Effector memory CD8-positive, alpha-beta T cell (primary cell): ENCODE measurements at regions not wholly inside any gene's neighbourhood (a gene's known extent, or its start where the extent isn't known, plus 50 kb on each side); places are given as distances from the start of the nearest gene placed in this dataset.
"Not testable (repeated sequence)": the region's sequence is repeated elsewhere in the genome, so short reads cannot be mapped to it uniquely, and the experiment has no call there.

Experiments
- ATAC-seq: fragments of 150-1000 bp; cut with Tn5 transposase; replicated peaks from 2 replicates; pipeline ENCODE4 v1.10.0; 2021; ENCODE audit warnings: mild to moderate bottlenecking, moderate library complexity
- DNase-seq, 3 experiments: peaks; one replicate each; pipeline ENCODE4 v3.0.0; 2021
- H3K27ac Mint-ChIP-seq, 2 donors: one replicate each; pipeline ENCODE4 v1.8.0; 2022; ENCODE audit warnings: mild to moderate bottlenecking in 2 of 2, mixed read lengths in 2 of 2, moderate library complexity in 2 of 2
- H3K27me3 Mint-ChIP-seq, 2 donors: one replicate each; pipeline ENCODE4 v1.8.0; 2022; ENCODE audit warnings: mixed read lengths in 2 of 2
- H3K36me3 Mint-ChIP-seq: one replicate; pipeline ENCODE4 v1.8.0; 2022; ENCODE audit warnings: mild to moderate bottlenecking, moderate library complexity, mixed read lengths; ENCODE audit not compliant: insufficient read depth
- H3K4me1 Mint-ChIP-seq, 2 donors: one replicate each; pipeline ENCODE4 v1.8.0; 2022; ENCODE audit warnings: low read depth in 2 of 2, mixed read lengths in 2 of 2
- H3K4me3 Mint-ChIP-seq, 2 donors: one replicate each; pipeline ENCODE4 v1.8.0; 2022; ENCODE audit warnings: mild to moderate bottlenecking in 2 of 2, mixed read lengths in 2 of 2, moderate library complexity in 2 of 2
- H3K9me3 Mint-ChIP-seq, 2 donors: one replicate each; pipeline ENCODE4 v1.8.0; 2022; ENCODE audit warnings: mixed read lengths in 2 of 2

DNA sequence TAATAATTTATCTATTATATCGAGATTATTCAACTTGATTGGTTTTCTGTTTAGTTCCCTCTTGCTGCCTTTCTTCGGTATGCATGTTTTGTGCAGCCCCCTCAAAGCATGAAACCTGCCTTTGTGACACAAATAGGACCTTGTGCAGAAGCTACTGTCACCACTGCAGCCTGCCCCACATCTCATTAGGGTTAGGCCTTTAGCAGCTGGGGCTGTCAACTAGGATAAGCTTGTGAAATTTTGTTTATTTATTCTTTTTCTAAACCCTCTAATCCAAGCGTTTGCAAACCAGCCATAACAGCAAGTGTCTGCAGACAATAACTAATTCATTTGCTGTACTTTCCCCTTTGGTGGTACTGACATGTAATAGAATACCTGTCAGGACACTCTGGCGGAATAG is 258.9 kb downstream of the RCHY1 start:
- H3K27ac Mint-ChIP-seq: no peak overlapping the region
- no peak for ATAC-seq
- no peaks in the 10 kb centered on the region for H3K36me3 Mint-ChIP-seq
- peaks cover 0 to 7% of the 10 kb centered on the region in 2 donors for H3K27me3 Mint-ChIP-seq
- H3K4me1 Mint-ChIP-seq: no peaks in the 10 kb centered on the region
- H3K9me3 Mint-ChIP-seq: peaks cover 1 to 15% of the 10 kb centered on the region in 2 donors
- DNase-seq: no peak
- no peak overlapping the region for H3K4me3 Mint-ChIP-seq

- Mint-ChIP-seq H3K4me3 (no peak overlapping the region), H3K27ac (no peak overlapping the region), H3K27me3 (peaks cover 0 to 7% of the 10 kb centered on the region in 2 donors), H3K4me1 (no peaks in the 10 kb centered on the region), H3K9me3 (peaks cover 1 to 15% of the 10 kb centered on the region in 2 donors), H3K36me3 (no peaks in the 10 kb centered on the region)
- no peak for ATAC-seq
- no peak for DNase-seq
These were observed 259.5 kb downstream of the RCHY1 start for GRCh38 chr4:75254745-75255144.

DNA sequence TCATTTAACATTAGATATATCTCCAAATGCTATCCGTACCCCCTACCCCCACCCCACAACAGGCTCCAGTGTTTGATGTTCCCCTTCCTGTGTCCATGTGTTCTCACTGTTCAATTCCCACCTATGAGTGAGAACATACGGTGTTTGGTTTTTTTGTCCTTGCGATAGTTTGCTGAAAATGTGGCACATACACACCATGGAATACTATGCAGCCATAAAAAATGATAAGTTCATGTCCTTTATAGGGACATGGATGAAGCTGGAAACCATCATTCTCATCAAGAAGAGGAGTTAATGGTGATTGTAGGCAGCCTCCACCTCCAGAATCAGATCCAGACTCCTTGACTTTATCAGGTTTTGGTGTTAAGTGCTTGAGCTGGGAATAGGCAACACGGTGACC is 261.1 kb downstream of the RCHY1 start:
- ATAC-seq, DNase-seq, H3K27me3 Mint-ChIP-seq, H3K27ac Mint-ChIP-seq, H3K36me3 Mint-ChIP-seq, H3K4me3 Mint-ChIP-seq, H3K4me1 Mint-ChIP-seq: not testable (repeated sequence)
- peaks cover 1 to 15% of the 10 kb centered on the region in 2 donors for H3K9me3 Mint-ChIP-seq

DNA sequence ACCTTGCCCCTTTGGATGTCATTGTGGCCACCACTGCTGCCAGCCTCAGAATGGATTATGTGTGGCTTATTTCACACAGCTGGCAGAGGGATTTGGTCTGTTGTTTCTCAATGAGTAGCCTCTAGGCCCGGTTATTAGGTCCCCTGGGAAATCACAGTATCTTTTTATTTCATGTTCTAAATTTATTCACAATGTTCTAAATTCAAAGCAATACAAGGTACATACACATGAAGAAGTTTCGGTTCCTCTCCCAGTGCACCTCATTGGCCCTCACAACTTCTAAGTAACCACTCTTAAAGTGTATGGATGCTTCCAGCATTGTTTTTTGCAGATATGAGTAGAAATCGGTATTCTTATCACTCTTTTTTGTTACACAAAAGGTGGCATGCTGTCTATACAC is 262.7 kb downstream of the RCHY1 start:
- no peak for ATAC-seq
- H3K4me1 Mint-ChIP-seq: no peaks in the 10 kb centered on the region
- H3K27ac Mint-ChIP-seq: no peak overlapping the region
- DNase-seq: no peak
- H3K4me3 Mint-ChIP-seq: no peak overlapping the region
- H3K9me3 Mint-ChIP-seq: peaks cover 1 to 7% of the 10 kb centered on the region in 2 donors
- no peaks in the 10 kb centered on the region for H3K36me3 Mint-ChIP-seq
- no peaks in the 10 kb centered on the region for H3K27me3 Mint-ChIP-seq

- Mint-ChIP-seq H3K27ac (no peak overlapping the region), H3K4me1 (no peaks in the 10 kb centered on the region), H3K27me3 (no peaks in the 10 kb centered on the region), H3K4me3 (no peak overlapping the region), H3K36me3 (peaks cover 4% of the 10 kb centered on the region), H3K9me3 (peaks cover 1 to 7% of the 10 kb centered on the region in 2 donors)
- ATAC-seq (no peak), DNase-seq (no peak)
These were observed 264.5 kb downstream of the RCHY1 start for GRCh38 chr4:75249739-75250138.

GRCh38 chr4:75248770-75249407 is 265.3 kb downstream of the RCHY1 start:
- no peak for ATAC-seq
- Mint-ChIP-seq H3K27me3 (no peaks in the 10 kb centered on the region), H3K4me1 (no peaks in the 10 kb centered on the region), H3K9me3 (peaks cover 1 to 7% of the 10 kb centered on the region in 2 donors), H3K36me3 (peaks cover 4% of the 10 kb centered on the region), H3K4me3 (no peak overlapping the region), H3K27ac (no peak overlapping the region)
- DNase-seq: no peak

DNA sequence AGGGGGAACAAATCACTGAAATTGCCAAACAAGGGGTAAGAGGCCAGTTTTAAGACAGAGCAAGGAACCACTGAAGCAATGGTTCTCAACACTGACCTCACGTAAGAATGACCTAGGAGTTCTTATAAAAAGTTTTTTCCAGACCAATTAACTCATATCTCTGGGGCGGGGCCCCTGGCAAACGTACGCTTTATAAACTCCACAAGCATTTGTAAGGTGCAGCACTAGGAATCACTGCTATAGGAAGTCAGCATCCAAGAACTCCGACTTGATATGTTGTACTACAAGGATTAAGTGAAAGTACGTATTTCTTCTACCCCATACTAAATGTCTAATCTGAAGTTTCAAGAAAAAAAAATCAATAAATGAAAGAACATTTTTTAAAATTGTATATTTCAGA is 269.9 kb downstream of the RCHY1 start:
- ATAC-seq (no peak), DNase-seq (no peak)
- no peak overlapping the region for H3K4me3 Mint-ChIP-seq
- no peaks in the 10 kb centered on the region for H3K9me3 Mint-ChIP-seq
- no peaks in the 10 kb centered on the region for H3K4me1 Mint-ChIP-seq
- peaks cover 4% of the 10 kb centered on the region for H3K36me3 Mint-ChIP-seq
- no peak overlapping the region for H3K27ac Mint-ChIP-seq
- no peaks in the 10 kb centered on the region for H3K27me3 Mint-ChIP-seq

GRCh38 chr4:75243570-75243969 is 270.6 kb downstream of the RCHY1 start:
- Mint-ChIP-seq H3K27ac (no peak overlapping the region), H3K9me3 (no peaks in the 10 kb centered on the region), H3K4me3 (no peak overlapping the region), H3K27me3 (no peaks in the 10 kb centered on the region), H3K4me1 (no peaks in the 10 kb centered on the region), H3K36me3 (peaks cover 4% of the 10 kb centered on the region)
- ATAC-seq (no peak), DNase-seq (no peak)

- H3K4me1 Mint-ChIP-seq: no peaks in the 10 kb centered on the region
- no peaks in the 10 kb centered on the region for H3K9me3 Mint-ChIP-seq
- H3K4me3 Mint-ChIP-seq: no peak overlapping the region
- H3K27ac Mint-ChIP-seq: no peak overlapping the region
- ATAC-seq (no peak), DNase-seq (no peak)
- H3K36me3 Mint-ChIP-seq: no peaks in the 10 kb centered on the region
- no peaks in the 10 kb centered on the region for H3K27me3 Mint-ChIP-seq
These were observed 278.7 kb downstream of the RCHY1 start for GRCh38 chr4:75235359-75235951.

- H3K4me3 Mint-ChIP-seq: no peak overlapping the region
- no peaks in the 10 kb centered on the region for H3K4me1 Mint-ChIP-seq
- H3K27ac Mint-ChIP-seq: no peak overlapping the region
- ATAC-seq (no peak), DNase-seq (no peak)
- H3K9me3 Mint-ChIP-seq: no peaks in the 10 kb centered on the region
- H3K36me3 Mint-ChIP-seq: no peaks in the 10 kb centered on the region
- H3K27me3 Mint-ChIP-seq: no peaks in the 10 kb centered on the region
These were observed 281.7 kb downstream of the RCHY1 start for GRCh38 chr4:75232546-75232945.

DNA sequence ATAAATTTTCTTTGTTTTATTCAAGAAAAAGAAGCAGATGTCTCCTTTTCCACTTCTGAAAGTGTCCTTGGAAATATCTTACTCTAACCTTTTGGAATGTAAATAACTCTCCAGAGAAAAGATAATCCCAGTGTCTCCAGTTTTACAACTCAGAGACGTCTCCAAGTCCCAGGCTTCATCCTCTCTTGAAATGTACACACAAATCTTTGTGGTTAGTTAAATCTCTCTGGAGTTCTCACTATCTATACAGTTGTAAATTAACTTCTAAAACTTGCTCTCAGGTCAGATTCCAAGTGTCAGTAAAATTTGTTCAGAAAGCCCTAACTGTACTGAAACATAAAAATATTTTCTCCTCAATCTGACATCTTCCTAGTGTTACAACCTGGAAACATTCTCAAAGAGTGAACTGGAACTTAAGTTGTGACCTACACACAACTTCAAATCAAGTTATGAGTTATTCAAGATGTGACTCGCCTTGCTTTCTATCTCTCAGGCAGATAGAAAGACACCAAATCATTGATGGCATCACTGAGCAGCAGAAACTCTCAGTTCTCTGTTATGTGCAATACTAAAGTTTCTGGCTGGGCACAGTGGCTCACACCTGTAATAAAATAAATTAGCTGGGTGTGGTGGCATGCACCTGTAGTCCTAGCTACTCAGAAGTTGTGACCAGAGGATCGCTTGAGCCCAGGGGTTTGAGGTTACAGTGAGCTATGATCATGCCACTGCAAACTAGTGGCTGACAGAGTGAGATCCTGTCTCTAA is 284.2 kb downstream of the RCHY1 start:
- Mint-ChIP-seq H3K27ac (no peak overlapping the region), H3K4me1 (no peaks in the 10 kb centered on the region), H3K4me3 (no peak overlapping the region), H3K9me3 (peaks cover 0 to 3% of the 10 kb centered on the region in 2 donors), H3K36me3 (no peaks in the 10 kb centered on the region), H3K27me3 (no peaks in the 10 kb centered on the region)
- ATAC-seq (no peak), DNase-seq (no peak)

DNA sequence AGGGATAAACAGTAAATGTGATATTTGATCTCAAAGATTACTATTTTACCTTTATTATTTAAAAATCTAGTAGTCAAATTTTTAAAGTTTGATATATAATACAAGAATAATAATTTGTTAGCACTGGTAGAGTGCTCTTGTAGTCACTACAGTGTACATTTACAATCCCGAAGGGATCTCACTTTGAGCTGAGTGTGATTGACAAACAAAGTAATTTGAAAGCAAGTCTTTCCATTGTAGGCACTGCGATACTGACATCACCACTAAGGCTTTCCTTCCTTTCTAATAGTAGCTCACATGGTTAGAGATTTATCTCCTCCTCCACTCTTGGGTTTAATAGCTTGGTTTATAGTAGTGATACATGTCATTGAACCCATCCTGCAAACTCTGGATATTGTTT is 280.6 kb downstream of the PARM1 start:
- Mint-ChIP-seq H3K36me3 (peaks cover 3% of the 10 kb centered on the region), H3K27ac (no peak overlapping the region), H3K4me1 (no peaks in the 10 kb centered on the region), H3K27me3 (no peaks in the 10 kb centered on the region), H3K9me3 (peaks cover 7 to 9% of the 10 kb centered on the region in 2 donors), H3K4me3 (no peak overlapping the region)
- ATAC-seq: no peak
- no peak for DNase-seq

- H3K9me3 Mint-ChIP-seq: peaks cover 0 to 4% of the 10 kb centered on the region in 2 donors
These were observed 278.5 kb downstream of the PARM1 start for GRCh38 chr4:75211422-75211821.

GRCh38 chr4:75207902-75208301 is 275.0 kb downstream of the PARM1 start:
- Mint-ChIP-seq H3K4me3 (no peak overlapping the region), H3K4me1 (no peaks in the 10 kb centered on the region), H3K27ac (no peak overlapping the region), H3K36me3 (peaks cover 3% of the 10 kb centered on the region), H3K9me3 (peaks cover 0 to 7% of the 10 kb centered on the region in 2 donors), H3K27me3 (no peaks in the 10 kb centered on the region)
- ATAC-seq (no peak), DNase-seq (no peak)

More at GRCh38 chr4:75211422-75211821, 278.5 kb downstream of the PARM1 start:
- ATAC-seq (no peak), DNase-seq (no peak)
- Mint-ChIP-seq H3K27me3 (no peaks in the 10 kb centered on the region), H3K4me1 (no peaks in the 10 kb centered on the region), H3K27ac (no peak overlapping the region), H3K4me3 (no peak overlapping the region), H3K36me3 (peaks cover 3% of the 10 kb centered on the region)
